NB4 (cell line): ENCODE measurements at regions not wholly inside any gene's neighbourhood (a gene's known extent, or its start where the extent isn't known, plus 50 kb on each side); places are given as distances from the start of the nearest gene placed in this dataset.

Experiments
- CTCF ChIP-seq: IDR thresholded peaks from one replicate; pipeline ENCODE4 v1.5.1; 2012; ENCODE audit warnings: low read depth, low read length
- POLR2A ChIP-seq: IDR thresholded peaks from 2 replicates; pipeline ENCODE4 v1.6.1; 2011; ENCODE audit warnings: mild to moderate bottlenecking; ENCODE audit not compliant: insufficient read length; ENCODE audit errors: extremely low read depth

DNA sequence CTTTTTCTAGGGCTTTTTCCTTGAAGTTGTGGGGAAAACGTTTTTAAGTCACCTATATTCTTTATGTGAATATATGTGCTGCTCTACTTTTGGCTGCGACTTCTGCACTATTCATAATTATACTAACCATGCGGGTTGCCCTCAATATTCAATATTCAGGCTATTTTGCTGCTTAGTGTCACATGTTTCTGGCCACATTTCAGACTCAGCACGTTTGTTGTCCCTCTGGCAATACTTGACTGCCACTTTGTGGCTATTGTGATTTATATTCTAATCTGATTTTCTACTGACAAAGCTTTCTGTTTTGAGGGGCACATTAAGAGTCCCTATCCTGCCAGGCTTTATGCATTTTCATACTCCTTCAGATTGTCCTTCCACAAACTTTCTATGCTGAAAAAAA, 63.9 kb upstream of the CT45A1 start:
- TF ChIP-seq CTCF (no peak), POLR2A (no peak)
